ENCODE measurements at regions not wholly inside any gene's neighbourhood (a gene's known extent, or its start where the extent isn't known, plus 50 kb on each side); places are given as distances from the start of the nearest gene placed in this dataset.

DNA sequence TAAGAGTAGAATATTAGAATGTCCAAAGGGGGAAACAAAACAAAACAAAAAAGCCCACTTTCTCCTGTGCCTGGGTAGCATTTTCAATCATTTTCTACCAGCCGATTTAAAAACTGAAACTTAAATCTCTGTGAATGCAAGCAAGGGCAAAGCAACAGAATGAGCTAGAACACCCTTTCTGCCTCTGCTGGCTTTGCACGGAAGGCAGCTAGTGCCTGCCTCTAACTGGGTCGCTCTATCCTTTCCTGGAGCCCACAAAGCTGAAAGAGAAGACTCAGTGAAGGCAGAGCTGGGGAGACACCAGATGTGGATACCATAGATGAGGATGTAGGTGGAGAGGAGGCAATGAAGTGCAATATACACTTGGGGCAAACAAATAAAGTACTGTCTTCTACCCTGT is 248.9 kb upstream of the TTC29 start:
- Histone ChIP-seq H2AFZ (ENCODE audit: low read length) (no peak overlapping the region), H3K4me1 (ENCODE audit: low read length) (no peaks in the 10 kb centered on the region), H3K9ac (ENCODE audit: low read length) (no peak overlapping the region), H3K79me2 (ENCODE audit: low read length) (no peaks in the 10 kb centered on the region), H3K4me3 (ENCODE audit: low read length) (no peak overlapping the region), H3K27me3 (ENCODE audit: low read length) (no peaks in the 10 kb centered on the region), H4K20me1 (ENCODE audit: insufficient read depth, low read depth, low read length) (no peaks in the 10 kb centered on the region), H3K36me3 (ENCODE audit: insufficient read depth, low read length) (no peaks in the 10 kb centered on the region), H3K9me3 (ENCODE audit: low read length) (no peaks in the 10 kb centered on the region), H3K27ac (ENCODE audit: low read length) (no peak overlapping the region), H3K9me2 (replicated peaks; ENCODE audit: insufficient read depth, low read length) (no peaks in the 10 kb centered on the region), H3K4me2 (ENCODE audit: low read depth, low read length, poor library complexity, severe bottlenecking) (no peak overlapping the region)
- no peak for DNase-seq

DNA sequence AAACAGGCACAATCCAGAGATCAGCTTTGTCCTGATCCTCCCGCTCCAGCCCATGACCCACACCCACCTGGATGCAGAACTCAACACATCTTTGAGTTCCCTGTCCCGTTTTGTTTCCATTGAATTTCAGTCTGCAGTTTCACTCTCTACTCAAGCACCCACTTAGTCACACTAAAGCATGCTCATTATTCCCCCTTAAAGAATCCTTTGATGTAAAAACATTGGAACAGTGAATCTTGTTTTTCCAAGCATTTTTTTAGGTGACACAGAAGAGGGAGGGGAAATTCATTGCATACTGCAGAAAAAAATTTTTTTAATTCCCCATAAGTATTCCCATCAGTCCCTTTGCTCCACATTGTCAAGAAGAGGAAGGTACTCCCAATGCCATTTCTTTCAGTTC is 249.7 kb upstream of the TTC29 start:
- H3K9ac ChIP-seq (ENCODE audit: low read length), result no peak overlapping the region
- no peak for DNase-seq
- no peak overlapping the region for H3K4me3 ChIP-seq (ENCODE audit: low read length)
- no peaks in the 10 kb centered on the region for H3K79me2 ChIP-seq (ENCODE audit: low read length)
- H3K9me3 ChIP-seq (ENCODE audit: low read length), result no peaks in the 10 kb centered on the region
- H2AFZ ChIP-seq (ENCODE audit: low read length), result no peak overlapping the region
- H3K4me2 ChIP-seq (ENCODE audit: low read depth, low read length, poor library complexity, severe bottlenecking), result no peak overlapping the region
- no peaks in the 10 kb centered on the region for H3K4me1 ChIP-seq (ENCODE audit: low read length)
- no peaks in the 10 kb centered on the region for H3K27me3 ChIP-seq (ENCODE audit: low read length)
- H3K36me3 ChIP-seq (ENCODE audit: insufficient read depth, low read length), result no peaks in the 10 kb centered on the region
- no peaks in the 10 kb centered on the region for H4K20me1 ChIP-seq (ENCODE audit: insufficient read depth, low read depth, low read length)
- no peak overlapping the region for H3K27ac ChIP-seq (ENCODE audit: low read length)
- no peaks in the 10 kb centered on the region for H3K9me2 ChIP-seq (replicated peaks; ENCODE audit: insufficient read depth, low read length)

DNA sequence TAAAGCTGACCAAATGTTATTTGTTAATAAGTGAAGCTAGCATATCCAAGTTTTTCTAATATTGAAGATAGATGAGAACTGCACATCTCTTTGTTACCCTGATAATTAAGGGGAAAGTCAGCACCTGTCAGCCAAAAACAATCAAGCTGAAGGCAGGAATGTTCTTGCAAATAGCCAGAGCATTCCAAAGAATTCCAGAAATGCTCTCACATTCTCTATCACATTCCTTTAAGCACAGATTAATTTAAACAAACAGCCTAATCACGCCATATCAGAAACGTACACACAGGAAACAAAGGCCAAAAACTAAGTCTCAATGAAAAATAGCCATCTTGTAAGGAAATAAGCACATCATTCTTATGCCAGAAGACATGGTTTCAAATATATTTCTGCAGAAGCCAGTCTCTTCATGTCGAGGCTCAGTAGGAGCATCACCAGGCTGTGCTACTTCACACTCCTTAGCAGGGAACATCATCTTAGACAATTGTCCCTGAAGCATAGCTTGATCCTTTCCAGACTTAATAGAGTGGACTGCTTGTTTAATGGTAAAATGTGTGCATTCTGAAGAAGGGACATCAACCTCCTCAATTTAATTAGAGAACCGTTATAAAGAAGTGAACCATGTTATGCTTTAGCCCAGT is 252.9 kb upstream of the TTC29 start:
- H3K9me2 ChIP-seq (replicated peaks; ENCODE audit: insufficient read depth, low read length), result no peaks in the 10 kb centered on the region
- H3K4me2 ChIP-seq (ENCODE audit: low read depth, low read length, poor library complexity, severe bottlenecking), result no peak overlapping the region
- no peak overlapping the region for H3K4me3 ChIP-seq (ENCODE audit: low read length)
- DNase-seq, result no peak
- H3K27me3 ChIP-seq (ENCODE audit: low read length), result no peaks in the 10 kb centered on the region
- H3K4me1 ChIP-seq (ENCODE audit: low read length), result no peaks in the 10 kb centered on the region
- no peaks in the 10 kb centered on the region for H4K20me1 ChIP-seq (ENCODE audit: insufficient read depth, low read depth, low read length)
- no peak overlapping the region for H3K27ac ChIP-seq (ENCODE audit: low read length)
- no peaks in the 10 kb centered on the region for H3K79me2 ChIP-seq (ENCODE audit: low read length)
- H3K36me3 ChIP-seq (ENCODE audit: insufficient read depth, low read length), result no peaks in the 10 kb centered on the region
- H3K9ac ChIP-seq (ENCODE audit: low read length), result no peak overlapping the region
- no peak overlapping the region for H2AFZ ChIP-seq (ENCODE audit: low read length)
- H3K9me3 ChIP-seq (ENCODE audit: low read length), result no peaks in the 10 kb centered on the region

DNA sequence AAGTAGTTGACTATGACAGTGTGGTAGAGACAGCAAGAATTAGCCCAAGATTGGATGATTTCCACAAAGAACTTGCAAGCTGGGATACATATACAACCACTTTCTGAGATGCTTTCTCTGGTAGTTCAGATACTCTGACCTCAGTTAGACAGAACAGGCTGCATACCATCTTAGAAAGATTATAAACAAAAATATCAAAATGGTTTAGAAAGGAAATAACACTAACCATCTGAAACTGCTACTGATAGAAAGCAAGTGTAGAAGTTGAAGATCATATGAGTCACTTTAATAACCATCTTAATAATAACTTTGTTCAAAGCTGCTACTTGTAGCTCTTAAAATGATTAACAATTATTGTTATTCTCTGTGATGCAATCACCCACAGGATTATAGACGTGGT is 255.4 kb upstream of the TTC29 start:
- H3K36me3 ChIP-seq (ENCODE audit: insufficient read depth, low read length), result no peaks in the 10 kb centered on the region

DNA sequence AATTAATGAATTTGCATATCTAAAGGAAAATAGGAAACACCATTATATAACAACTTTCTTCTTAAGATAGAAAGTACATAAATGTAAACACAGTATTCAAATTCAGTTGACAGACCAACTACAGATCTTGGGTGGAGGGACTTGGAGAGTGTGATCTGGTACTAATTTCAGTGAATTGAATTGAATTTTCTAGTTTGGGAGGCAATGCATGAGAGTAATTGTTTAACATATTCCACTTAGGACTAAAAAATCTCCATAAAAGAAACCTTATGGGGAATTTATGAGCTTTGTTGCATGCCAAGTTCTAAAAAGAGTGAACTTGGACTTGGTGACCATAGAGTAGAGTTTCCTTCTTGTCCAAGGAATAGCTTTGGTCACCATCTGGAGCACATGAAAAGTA is 261.1 kb upstream of the TTC29 start:
- H3K27me3 ChIP-seq (ENCODE audit: low read length), result no peaks in the 10 kb centered on the region
- H2AFZ ChIP-seq (ENCODE audit: low read length), result no peak overlapping the region
- no peak overlapping the region for H3K27ac ChIP-seq (ENCODE audit: low read length)
- no peak overlapping the region for H3K9ac ChIP-seq (ENCODE audit: low read length)
- H3K9me3 ChIP-seq (ENCODE audit: low read length), result no peaks in the 10 kb centered on the region
- no peaks in the 10 kb centered on the region; the same call in 1 of the 2 replicates for H3K9me2 ChIP-seq (replicated peaks; ENCODE audit: insufficient read depth, low read length)
- no peaks in the 10 kb centered on the region for H4K20me1 ChIP-seq (ENCODE audit: insufficient read depth, low read depth, low read length)
- no peaks in the 10 kb centered on the region for H3K36me3 ChIP-seq (ENCODE audit: insufficient read depth, low read length)
- H3K79me2 ChIP-seq (ENCODE audit: low read length), result no peaks in the 10 kb centered on the region
- H3K4me1 ChIP-seq (ENCODE audit: low read length), result no peaks in the 10 kb centered on the region
- H3K4me2 ChIP-seq (ENCODE audit: low read depth, low read length, poor library complexity, severe bottlenecking), result no peak overlapping the region
- no peak overlapping the region for H3K4me3 ChIP-seq (ENCODE audit: low read length)
- no peak for DNase-seq

More for the DNA sequence above, 255.4 kb upstream of the TTC29 start:
- Histone ChIP-seq H3K79me2 (ENCODE audit: low read length) (no peaks in the 10 kb centered on the region), H3K4me3 (ENCODE audit: low read length) (no peak overlapping the region), H3K9ac (ENCODE audit: low read length) (no peak overlapping the region), H3K4me2 (ENCODE audit: low read depth, low read length, poor library complexity, severe bottlenecking) (no peak overlapping the region), H3K9me2 (replicated peaks; ENCODE audit: insufficient read depth, low read length) (no peaks in the 10 kb centered on the region), H4K20me1 (ENCODE audit: insufficient read depth, low read depth, low read length) (no peaks in the 10 kb centered on the region), H3K27ac (ENCODE audit: low read length) (no peak overlapping the region), H2AFZ (ENCODE audit: low read length) (no peak overlapping the region), H3K4me1 (ENCODE audit: low read length) (no peaks in the 10 kb centered on the region), H3K9me3 (ENCODE audit: low read length) (no peaks in the 10 kb centered on the region), H3K27me3 (ENCODE audit: low read length) (no peaks in the 10 kb centered on the region)
- no peak for DNase-seq

DNA sequence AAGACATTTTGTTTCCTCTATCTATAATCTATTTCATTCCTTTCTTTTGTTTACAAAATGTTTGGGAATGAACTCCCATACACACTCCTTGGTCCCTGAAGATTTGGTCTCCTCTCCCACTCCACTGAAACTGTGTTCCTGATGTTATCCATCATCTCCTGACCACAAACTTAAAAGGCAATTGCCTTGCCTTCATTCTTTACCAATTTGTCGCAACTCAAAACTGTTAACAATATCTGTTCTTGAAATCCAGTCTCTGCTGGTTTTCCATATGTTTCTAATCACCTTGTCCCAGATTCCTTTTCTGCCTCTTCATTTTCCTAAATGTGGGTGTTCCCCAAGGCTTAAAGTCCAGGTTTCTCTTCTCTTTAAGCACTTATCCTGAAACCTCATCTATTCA is 262.2 kb upstream of the TTC29 start:
- H3K4me1 ChIP-seq (ENCODE audit: low read length), result no peaks in the 10 kb centered on the region
- no peak for DNase-seq
- no peaks in the 10 kb centered on the region; the same call in 1 of the 2 replicates for H3K9me2 ChIP-seq (replicated peaks; ENCODE audit: insufficient read depth, low read length)
- no peak overlapping the region for H3K4me3 ChIP-seq (ENCODE audit: low read length)
- no peak overlapping the region for H3K27ac ChIP-seq (ENCODE audit: low read length)
- H3K9me3 ChIP-seq (ENCODE audit: low read length), result no peaks in the 10 kb centered on the region
- H3K36me3 ChIP-seq (ENCODE audit: insufficient read depth, low read length), result no peaks in the 10 kb centered on the region
- no peak overlapping the region for H2AFZ ChIP-seq (ENCODE audit: low read length)
- no peak overlapping the region for H3K9ac ChIP-seq (ENCODE audit: low read length)
- H3K4me2 ChIP-seq (ENCODE audit: low read depth, low read length, poor library complexity, severe bottlenecking), result no peak overlapping the region
- no peaks in the 10 kb centered on the region for H3K79me2 ChIP-seq (ENCODE audit: low read length)
- no peaks in the 10 kb centered on the region for H4K20me1 ChIP-seq (ENCODE audit: insufficient read depth, low read depth, low read length)
- no peaks in the 10 kb centered on the region for H3K27me3 ChIP-seq (ENCODE audit: low read length)

DNA sequence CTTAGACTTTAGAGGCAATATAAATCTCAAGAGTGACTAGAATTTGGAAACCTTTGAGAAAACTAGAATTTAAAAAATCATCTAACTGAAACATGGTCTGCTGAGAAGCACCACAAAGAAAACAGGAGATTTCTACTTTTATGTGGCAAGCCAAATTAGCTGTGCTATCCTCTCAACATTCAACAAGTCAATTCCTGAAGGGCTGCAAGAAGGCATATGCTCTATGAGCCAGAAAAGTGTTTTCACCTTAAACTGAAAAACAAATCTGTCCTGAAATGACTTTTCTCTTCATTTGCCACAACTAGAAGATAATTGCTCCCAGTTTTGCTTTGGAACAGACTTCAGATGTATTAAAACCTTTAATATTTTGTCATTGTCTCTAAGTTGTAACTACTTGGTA is 263.2 kb upstream of the EDNRA start:
- Histone ChIP-seq H3K9ac (ENCODE audit: low read length) (no peak overlapping the region), H3K9me3 (ENCODE audit: low read length) (no peaks in the 10 kb centered on the region), H3K27me3 (ENCODE audit: low read length) (no peaks in the 10 kb centered on the region), H3K4me3 (ENCODE audit: low read length) (no peak overlapping the region), H2AFZ (ENCODE audit: low read length) (no peak overlapping the region), H3K9me2 (replicated peaks; ENCODE audit: insufficient read depth, low read length) (no peaks in the 10 kb centered on the region), H4K20me1 (ENCODE audit: insufficient read depth, low read depth, low read length) (no peaks in the 10 kb centered on the region), H3K36me3 (ENCODE audit: insufficient read depth, low read length) (no peaks in the 10 kb centered on the region), H3K4me2 (ENCODE audit: low read depth, low read length, poor library complexity, severe bottlenecking) (no peak overlapping the region), H3K27ac (ENCODE audit: low read length) (no peak overlapping the region), H3K79me2 (ENCODE audit: low read length) (no peaks in the 10 kb centered on the region), H3K4me1 (ENCODE audit: low read length) (no peaks in the 10 kb centered on the region)
- DNase-seq, result no peak

DNA sequence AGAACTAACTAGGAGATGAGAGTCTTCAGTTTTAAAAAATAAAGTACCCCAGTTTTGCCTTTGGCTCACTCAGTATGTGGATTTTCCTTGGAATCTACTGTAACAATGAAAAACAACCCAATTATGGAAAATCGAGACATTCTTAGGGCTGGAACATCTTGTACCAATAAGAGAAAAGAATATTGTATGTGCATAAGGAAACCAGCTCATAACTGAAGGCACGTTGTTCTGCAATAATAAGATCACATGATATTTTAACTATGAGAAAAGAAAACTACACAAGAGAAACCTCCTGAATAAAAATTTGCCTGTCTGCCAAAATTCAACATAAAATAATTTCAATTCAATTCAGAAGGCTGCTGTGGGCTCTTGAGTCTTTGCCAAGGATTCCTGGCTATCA is 261.8 kb upstream of the EDNRA start:
- no peaks in the 10 kb centered on the region for H3K4me1 ChIP-seq (ENCODE audit: low read length)
- H3K27ac ChIP-seq (ENCODE audit: low read length), result no peak overlapping the region
- H3K9me3 ChIP-seq (ENCODE audit: low read length), result no peaks in the 10 kb centered on the region
- no peak overlapping the region for H3K9ac ChIP-seq (ENCODE audit: low read length)
- no peak overlapping the region for H2AFZ ChIP-seq (ENCODE audit: low read length)
- H3K27me3 ChIP-seq (ENCODE audit: low read length), result no peaks in the 10 kb centered on the region
- H3K9me2 ChIP-seq (replicated peaks; ENCODE audit: insufficient read depth, low read length), result no peaks in the 10 kb centered on the region
- H3K4me3 ChIP-seq (ENCODE audit: low read length), result no peak overlapping the region
- no peak overlapping the region for H3K4me2 ChIP-seq (ENCODE audit: low read depth, low read length, poor library complexity, severe bottlenecking)
- DNase-seq, result no peak
- no peaks in the 10 kb centered on the region for H3K36me3 ChIP-seq (ENCODE audit: insufficient read depth, low read length)
- H3K79me2 ChIP-seq (ENCODE audit: low read length), result no peaks in the 10 kb centered on the region
- H4K20me1 ChIP-seq (ENCODE audit: insufficient read depth, low read depth, low read length), result no peaks in the 10 kb centered on the region

DNA sequence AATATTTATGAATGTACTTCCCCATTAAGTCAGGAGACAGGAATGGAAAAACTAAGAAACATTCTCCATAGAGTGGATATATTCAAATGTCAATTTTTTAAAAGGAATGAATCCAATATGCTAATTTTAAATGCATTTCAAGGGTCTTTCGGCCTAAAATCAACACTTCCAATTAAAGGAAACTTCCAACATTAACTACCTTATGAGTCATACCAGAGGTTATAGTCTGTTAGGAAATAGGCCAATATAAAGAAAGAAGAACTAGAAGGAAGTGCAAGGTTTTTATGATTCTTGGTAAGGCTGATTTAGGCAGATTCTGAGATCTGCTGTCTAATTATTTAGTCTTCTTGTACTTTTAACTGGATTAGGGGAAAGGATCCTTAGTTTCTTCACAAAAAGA is 260.1 kb upstream of the EDNRA start:
- H3K9me2 ChIP-seq (replicated peaks; ENCODE audit: insufficient read depth, low read length), result no peaks in the 10 kb centered on the region
- H4K20me1 ChIP-seq (ENCODE audit: insufficient read depth, low read depth, low read length), result no peaks in the 10 kb centered on the region
- H2AFZ ChIP-seq (ENCODE audit: low read length), result no peak overlapping the region
- H3K36me3 ChIP-seq (ENCODE audit: insufficient read depth, low read length), result no peaks in the 10 kb centered on the region
- H3K4me1 ChIP-seq (ENCODE audit: low read length), result no peaks in the 10 kb centered on the region
- H3K27ac ChIP-seq (ENCODE audit: low read length), result no peak overlapping the region
- no peak overlapping the region for H3K4me3 ChIP-seq (ENCODE audit: low read length)
- no peaks in the 10 kb centered on the region for H3K9me3 ChIP-seq (ENCODE audit: low read length)
- no peaks in the 10 kb centered on the region for H3K79me2 ChIP-seq (ENCODE audit: low read length)
- DNase-seq, result no peak
- H3K27me3 ChIP-seq (ENCODE audit: low read length), result no peaks in the 10 kb centered on the region
- H3K9ac ChIP-seq (ENCODE audit: low read length), result no peak overlapping the region
- no peak overlapping the region for H3K4me2 ChIP-seq (ENCODE audit: low read depth, low read length, poor library complexity, severe bottlenecking)
